DMS79 treated with DMSO at 0.1 percent for 48 hours (cell line): ENCODE measurements at regions not wholly inside any gene's neighbourhood (a gene's known extent, or its start where the extent isn't known, plus 50 kb on each side); places are given as distances from the start of the nearest gene placed in this dataset.
"Not testable (repeated sequence)": the region's sequence is repeated elsewhere in the genome, so short reads cannot be mapped to it uniquely, and the experiment has no call there.

Source experiments
- DNase-seq: peaks from one replicate; lab custom pipeline; 2025; lab: John Stamatoyannopoulos, UW

- DNase-seq: no peak
Observed at GRCh38 chr5:12245429-12245828, 341.2 kb upstream of the CTNND2 start.

- DNase-seq: no peak
Observed at GRCh38 chr5:12242950-12243888, 339.0 kb upstream of the CTNND2 start.

GRCh38 chr5:12237837-12238575 lies 333.8 kb upstream of the CTNND2 start:
- DNase-seq: no peak

GRCh38 chr5:12230659-12231058 lies 326.4 kb upstream of the CTNND2 start:
- no peak for DNase-seq

GRCh38 chr5:12217039-12217438 lies 312.8 kb upstream of the CTNND2 start:
- DNase-seq: no peak

- DNase-seq: no peak
Observed at GRCh38 chr5:12214267-12215015, 310.2 kb upstream of the CTNND2 start.

- no peak for DNase-seq
Observed at GRCh38 chr5:12208366-12209100, 304.3 kb upstream of the CTNND2 start.

GRCh38 chr5:12204761-12205160 lies 300.5 kb upstream of the CTNND2 start:
- DNase-seq: no peak

- DNase-seq: no peak
Observed at GRCh38 chr5:12193536-12193935, 289.3 kb upstream of the CTNND2 start.

GRCh38 chr5:12183003-12183402 lies 278.8 kb upstream of the CTNND2 start:
- DNase-seq: no peak

- DNase-seq: no peak
Observed at GRCh38 chr5:12177851-12178250, 273.6 kb upstream of the CTNND2 start.

GRCh38 chr5:12177225-12177624 lies 273.0 kb upstream of the CTNND2 start:
- no peak for DNase-seq

GRCh38 chr5:12175914-12176585 lies 271.8 kb upstream of the CTNND2 start:
- no peak for DNase-seq

GRCh38 chr5:12174734-12175133 lies 270.5 kb upstream of the CTNND2 start:
- DNase-seq: no peak

- DNase-seq: no peak
Observed at GRCh38 chr5:12169536-12169935, 265.3 kb upstream of the CTNND2 start.

GRCh38 chr5:12162863-12163262 lies 258.6 kb upstream of the CTNND2 start:
- no peak for DNase-seq

GRCh38 chr5:12147513-12147912 lies 243.3 kb upstream of the CTNND2 start:
- no peak for DNase-seq

GRCh38 chr5:12141496-12141895 lies 237.2 kb upstream of the CTNND2 start:
- DNase-seq: no peak

- no peak for DNase-seq
Observed at GRCh38 chr5:12133520-12133919, 229.3 kb upstream of the CTNND2 start.

GRCh38 chr5:12131020-12131419 lies 226.8 kb upstream of the CTNND2 start:
- DNase-seq: not testable (repeated sequence)

GRCh38 chr5:12125895-12126294 lies 221.6 kb upstream of the CTNND2 start:
- no peak for DNase-seq
